H9 (cell line): ENCODE measurements at regions not wholly inside any gene's neighbourhood (a gene's known extent, or its start where the extent isn't known, plus 50 kb on each side); places are given as distances from the start of the nearest gene placed in this dataset.

Experiments
- DNase-seq: peaks from one replicate; pipeline ENCODE4 v3.0.0-alpha.2; 2017
- H2AFZ ChIP-seq: one replicate; pipeline ENCODE4 v1.6.1; 2013; ENCODE audit warnings: mild to moderate bottlenecking, low read length, control low read depth, moderate library complexity
- H2AK5ac ChIP-seq: 2 replicates; pipeline ENCODE4 v1.6.1; 2013; ENCODE audit warnings: low read length, control low read depth, mixed read lengths; ENCODE audit not compliant: insufficient read length
- H2BK120ac ChIP-seq: one replicate; pipeline ENCODE4 v1.6.1; 2013; ENCODE audit warnings: low read depth, mild to moderate bottlenecking, low read length, control low read depth, inconsistent platforms; ENCODE audit not compliant: poor library complexity, severe bottlenecking
- H2BK12ac ChIP-seq: 2 replicates; pipeline ENCODE4 v1.6.1; 2013; ENCODE audit warnings: low read length, control low read depth, mixed read lengths, low read depth; ENCODE audit not compliant: insufficient read length
- H2BK15ac ChIP-seq: 2 replicates; pipeline ENCODE4 v1.6.1; 2013; ENCODE audit warnings: low read depth, low read length, control low read depth
- H2BK20ac ChIP-seq: one replicate; pipeline ENCODE4 v1.6.1; 2013; ENCODE audit warnings: low read depth, mild to moderate bottlenecking, low read length, control low read depth, inconsistent platforms; ENCODE audit not compliant: poor library complexity, severe bottlenecking
- H2BK5ac ChIP-seq: 2 replicates; pipeline ENCODE4 v1.6.1; 2013; ENCODE audit warnings: low read length, control low read depth, mixed read lengths; ENCODE audit not compliant: insufficient read length
- H3K14ac ChIP-seq: 2 replicates; pipeline ENCODE4 v1.6.1; 2013; ENCODE audit warnings: low read length, control low read depth; ENCODE audit not compliant: insufficient read depth
- H3K18ac ChIP-seq: 2 replicates; pipeline ENCODE4 v1.6.1; 2013; ENCODE audit warnings: low read depth, mild to moderate bottlenecking, mixed read lengths, low read length, control low read depth; ENCODE audit not compliant: insufficient read length
- H3K23ac ChIP-seq: 2 replicates; pipeline ENCODE4 v1.6.1; 2013; ENCODE audit warnings: low read length, control low read depth, mixed read lengths, low read depth; ENCODE audit not compliant: insufficient read length
- H3K23me2 ChIP-seq: 2 replicates; pipeline ENCODE4 v1.6.1; 2013; ENCODE audit warnings: low read depth, mild to moderate bottlenecking, mixed read lengths, low read length, control low read depth; ENCODE audit not compliant: insufficient read length, poor library complexity, severe bottlenecking
- H3K27ac ChIP-seq: 2 replicates; pipeline ENCODE4 v1.5.1; 2013; ENCODE audit warnings: low read length, control low read depth, mixed read lengths, low read depth; ENCODE audit not compliant: insufficient read length
- H3K27me3 ChIP-seq: 2 replicates; pipeline ENCODE4 v1.6.1; 2013; ENCODE audit warnings: low read length, control low read depth, inconsistent platforms; ENCODE audit not compliant: insufficient read depth
- H3K4ac ChIP-seq: 2 replicates; pipeline ENCODE4 v1.6.1; 2013; ENCODE audit warnings: low read depth, mild to moderate bottlenecking, control low read depth, inconsistent platforms, low read length, moderate library complexity
- H3K4me1 ChIP-seq: 2 replicates; pipeline ENCODE4 v1.6.1; 2013; ENCODE audit warnings: low read length, control low read depth, inconsistent platforms; ENCODE audit not compliant: insufficient read depth
- H3K4me2 ChIP-seq: 2 replicates; pipeline ENCODE4 v1.6.1; 2013; ENCODE audit warnings: low read length, control low read depth, mixed read lengths; ENCODE audit not compliant: insufficient read length, insufficient read depth
- H3K56ac ChIP-seq: 2 replicates; pipeline ENCODE4 v1.6.1; 2013; ENCODE audit warnings: low read depth, mild to moderate bottlenecking, mixed read lengths, low read length, control low read depth; ENCODE audit not compliant: insufficient read length
- H3K79me1 ChIP-seq: 2 replicates; pipeline ENCODE4 v1.6.1; 2013; ENCODE audit warnings: low read depth, mild to moderate bottlenecking, moderate library complexity, low read length, control low read depth, inconsistent platforms; ENCODE audit not compliant: insufficient read depth, poor library complexity, severe bottlenecking
- H3K79me2 ChIP-seq: 2 replicates; pipeline ENCODE4 v1.6.1; 2013; ENCODE audit warnings: low read length, control low read depth, inconsistent platforms; ENCODE audit not compliant: insufficient read depth
- H3K9ac ChIP-seq: 2 replicates; pipeline ENCODE4 v1.6.1; 2013; ENCODE audit warnings: low read length, control low read depth, mixed read lengths; ENCODE audit not compliant: insufficient read length; ENCODE audit errors: extremely low read depth
- H3K9me3 ChIP-seq: one replicate; pipeline ENCODE4 v1.6.1; 2013; ENCODE audit warnings: low read depth, low read length, inconsistent platforms; ENCODE audit not compliant: control insufficient read depth
- H3T11ph ChIP-seq: one replicate; pipeline ENCODE4 v1.6.1; 2013; ENCODE audit warnings: mild to moderate bottlenecking, low read length, control low read depth, inconsistent platforms
- H4K20me1 ChIP-seq: one replicate; pipeline ENCODE4 v1.6.1; 2013; ENCODE audit not compliant: control insufficient read depth, insufficient read length, insufficient read depth
- H4K5ac ChIP-seq: 2 replicates; pipeline ENCODE4 v1.6.1; 2013; ENCODE audit warnings: low read depth, mild to moderate bottlenecking, mixed read lengths, low read length, control low read depth; ENCODE audit not compliant: insufficient read length
- H4K8ac ChIP-seq: replicated peaks from 2 replicates; pipeline ENCODE4 v1.6.1; 2013; ENCODE audit warnings: low read length, control low read depth, mixed read lengths, low read depth; ENCODE audit not compliant: insufficient read length
- H4K91ac ChIP-seq: 2 replicates; pipeline ENCODE4 v1.6.1; 2013; ENCODE audit warnings: low read depth, mild to moderate bottlenecking, moderate library complexity, mixed read lengths, low read length, control low read depth; ENCODE audit not compliant: insufficient read length
- H3K27ac Mint-ChIP-seq, 3 experiments: 2 replicates in 2 of 3; 3 replicates in 1 of 3; pipeline ENCODE4 v1.8.0; 2020 to 2021; ENCODE audit warnings: mixed read lengths in 3 of 3, mild to moderate bottlenecking in 1 of 3, moderate library complexity in 1 of 3
- H3K27me3 Mint-ChIP-seq: 2 replicates; pipeline ENCODE4 v1.8.0; 2021; ENCODE audit warnings: low read depth, mild to moderate bottlenecking, moderate library complexity, mixed read lengths
- H3K36me3 Mint-ChIP-seq, 3 experiments: 2 replicates in 2 of 3; 3 replicates in 1 of 3; pipeline ENCODE4 v1.8.0; 2020 to 2021; ENCODE audit warnings: low read depth in 3 of 3, mixed read lengths in 3 of 3; ENCODE audit not compliant: insufficient read depth in 1 of 3
- H3K4me1 Mint-ChIP-seq, 2 experiments: 2 replicates each; pipeline ENCODE4 v1.8.0; 2020; ENCODE audit warnings: mixed read lengths in 2 of 2
- H3K4me3 Mint-ChIP-seq, 2 experiments: 2 replicates in 1 of 2; 3 replicates in 1 of 2; pipeline ENCODE4 v1.8.0; 2020 to 2021; ENCODE audit warnings: mild to moderate bottlenecking in 2 of 2, mixed read lengths in 2 of 2, moderate library complexity in 1 of 2
- H3K9me3 Mint-ChIP-seq, 2 experiments: 2 replicates in 1 of 2; 3 replicates in 1 of 2; pipeline ENCODE4 v1.8.0; 2020; ENCODE audit warnings: mild to moderate bottlenecking in 2 of 2, mixed read lengths in 2 of 2, moderate library complexity in 1 of 2
- CTCF ChIP-seq: fragments of 200-600 bp; sonication (generic); conservative IDR thresholded peaks from 3 replicates; pipeline ENCODE4 v1.8.0; 2021; ENCODE audit warnings: antibody characterized with exemption, mild to moderate bottlenecking
- WGBS: extraction: QIAGEN DNeasy Blood & Tissue Kit; methylation state at CpG from one replicate; pipeline ENCODE4 v1.1.7; 2013; ENCODE audit warnings: missing lambda C conversion rate, low lambda C conversion rate, mixed read lengths; ENCODE audit not compliant: insufficient read length; ENCODE audit errors: extremely low coverage; 5-methylcytosine and 5-hydroxymethylcytosine counted together

GRCh38 chr11:104549019-104549418 is 349.2 kb downstream of the CASP12 start:
- no peak overlapping the region for H2BK12ac ChIP-seq
- no peaks in the 10 kb centered on the region for H3K36me3 Mint-ChIP-seq

More at GRCh38 chr11:104549019-104549418, 349.2 kb downstream of the CASP12 start:
- Histone ChIP-seq H3K9ac (no peak overlapping the region), H2BK15ac (no peak overlapping the region), H3K18ac (no peak overlapping the region), H3K27ac (no peak overlapping the region), H2AFZ (no peak overlapping the region), H3K4ac (no peak overlapping the region), H3K56ac (no peak overlapping the region), H3K9me3 (no peaks in the 10 kb centered on the region), H2BK5ac (no peak overlapping the region), H3K27me3 (no peaks in the 10 kb centered on the region), H2BK20ac (no peak overlapping the region), H3K23ac (no peak overlapping the region), H3K4me1 (no peaks in the 10 kb centered on the region), H3T11ph (no peak overlapping the region), H3K14ac (no peak overlapping the region), H2BK120ac (no peak overlapping the region), H4K20me1 (no peaks in the 10 kb centered on the region), H3K23me2 (no peaks in the 10 kb centered on the region), H4K8ac (no peak overlapping the region), H4K5ac (no peak overlapping the region), H4K91ac (no peak overlapping the region), H3K79me1 (no peaks in the 10 kb centered on the region), H3K79me2 (0 out of 2 replicates have a peak, but pooled peaks cover 2% of the 10 kb centered on the region), H3K4me2 (no peak overlapping the region), H2AK5ac (no peak overlapping the region)
- WGBS = no CpG with 5 or more reads among the region's 1 CpG
- no peak for TF ChIP-seq CTCF
- Mint-ChIP-seq H3K4me3 (no peak overlapping the region), H3K4me1 (no peaks in the 10 kb centered on the region), H3K9me3 (no peaks in the 10 kb centered on the region), H3K27ac (no peak overlapping the region), H3K27me3 (no peaks in the 10 kb centered on the region)
- DNase-seq = no peak
